ENCODE measurements at regions not wholly inside any gene's neighbourhood (a gene's known extent, or its start where the extent isn't known, plus 50 kb on each side); places are given as distances from the start of the nearest gene placed in this dataset.

DNA sequence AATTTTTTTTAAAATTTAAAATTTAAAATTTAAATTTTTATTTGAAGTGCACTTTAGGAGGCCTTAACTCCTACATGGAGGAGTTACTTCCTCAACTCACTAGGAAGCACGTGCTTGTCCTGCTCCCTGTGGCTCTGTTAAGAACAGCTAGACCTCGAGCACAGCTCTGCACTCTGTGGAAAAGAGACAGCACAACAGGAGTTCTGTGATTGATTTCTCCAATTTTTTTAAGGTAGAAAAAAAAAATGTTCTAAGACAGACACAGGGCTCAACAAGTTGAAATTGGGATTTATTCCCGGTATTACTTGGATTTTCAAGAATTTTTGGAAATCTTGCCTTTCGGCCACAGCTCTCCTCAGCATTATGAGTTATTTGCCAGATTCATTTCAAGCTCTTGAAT is 356.6 kb upstream of the LYPLAL1 start:
- TF ChIP-seq, protein P1, sequence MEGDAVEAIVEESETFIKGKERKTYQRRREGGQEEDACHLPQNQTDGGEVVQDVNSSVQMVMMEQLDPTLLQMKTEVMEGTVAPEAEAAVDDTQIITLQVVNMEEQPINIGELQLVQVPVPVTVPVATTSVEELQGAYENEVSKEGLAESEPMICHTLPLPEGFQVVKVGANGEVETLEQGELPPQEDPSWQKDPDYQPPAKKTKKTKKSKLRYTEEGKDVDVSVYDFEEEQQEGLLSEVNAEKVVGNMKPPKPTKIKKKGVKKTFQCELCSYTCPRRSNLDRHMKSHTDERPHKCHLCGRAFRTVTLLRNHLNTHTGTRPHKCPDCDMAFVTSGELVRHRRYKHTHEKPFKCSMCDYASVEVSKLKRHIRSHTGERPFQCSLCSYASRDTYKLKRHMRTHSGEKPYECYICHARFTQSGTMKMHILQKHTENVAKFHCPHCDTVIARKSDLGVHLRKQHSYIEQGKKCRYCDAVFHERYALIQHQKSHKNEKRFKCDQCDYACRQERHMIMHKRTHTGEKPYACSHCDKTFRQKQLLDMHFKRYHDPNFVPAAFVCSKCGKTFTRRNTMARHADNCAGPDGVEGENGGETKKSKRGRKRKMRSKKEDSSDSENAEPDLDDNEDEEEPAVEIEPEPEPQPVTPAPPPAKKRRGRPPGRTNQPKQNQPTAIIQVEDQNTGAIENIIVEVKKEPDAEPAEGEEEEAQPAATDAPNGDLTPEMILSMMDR (IDR thresholded peaks at IDR 0.05): no peak
- no peak for TF ChIP-seq POLR2A (IDR thresholded peaks at IDR 0.05)

All from uterus (tissue), 2 donors.